ENCODE measurements at regions not wholly inside any gene's neighbourhood (a gene's known extent, or its start where the extent isn't known, plus 50 kb on each side); places are given as distances from the start of the nearest gene placed in this dataset.

- DNase-seq (ENCODE audit: extremely low spot score): no peak
- POLR2A ChIA-PET: no interaction called here
- TF ChIP-seq, protein P1, sequence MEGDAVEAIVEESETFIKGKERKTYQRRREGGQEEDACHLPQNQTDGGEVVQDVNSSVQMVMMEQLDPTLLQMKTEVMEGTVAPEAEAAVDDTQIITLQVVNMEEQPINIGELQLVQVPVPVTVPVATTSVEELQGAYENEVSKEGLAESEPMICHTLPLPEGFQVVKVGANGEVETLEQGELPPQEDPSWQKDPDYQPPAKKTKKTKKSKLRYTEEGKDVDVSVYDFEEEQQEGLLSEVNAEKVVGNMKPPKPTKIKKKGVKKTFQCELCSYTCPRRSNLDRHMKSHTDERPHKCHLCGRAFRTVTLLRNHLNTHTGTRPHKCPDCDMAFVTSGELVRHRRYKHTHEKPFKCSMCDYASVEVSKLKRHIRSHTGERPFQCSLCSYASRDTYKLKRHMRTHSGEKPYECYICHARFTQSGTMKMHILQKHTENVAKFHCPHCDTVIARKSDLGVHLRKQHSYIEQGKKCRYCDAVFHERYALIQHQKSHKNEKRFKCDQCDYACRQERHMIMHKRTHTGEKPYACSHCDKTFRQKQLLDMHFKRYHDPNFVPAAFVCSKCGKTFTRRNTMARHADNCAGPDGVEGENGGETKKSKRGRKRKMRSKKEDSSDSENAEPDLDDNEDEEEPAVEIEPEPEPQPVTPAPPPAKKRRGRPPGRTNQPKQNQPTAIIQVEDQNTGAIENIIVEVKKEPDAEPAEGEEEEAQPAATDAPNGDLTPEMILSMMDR (IDR thresholded peaks at IDR 0.05; ENCODE audit: control extremely low read depth, extremely low read depth, low read depth, missing control alignments): no peak
- CTCF ChIA-PET: no interaction called here
Observed at GRCh38 chr14:65926504-65926903, 514.0 kb downstream of the FUT8 start.

GRCh38 chr14:65926935-65927700, 514.6 kb downstream of the FUT8 start:
- ChIA-PET POLR2A (no interaction called here), CTCF (interaction anchor here (1.4 kb wide), 1 partner anchor 81 kb away, joined by 3 read pairs; no protein-coding TSS in a partner anchor)
- TF ChIP-seq, protein P1 (IDR thresholded peaks at IDR 0.05; ENCODE audit: control extremely low read depth, extremely low read depth, low read depth, missing control alignments): no peak
- no peak for DNase-seq (ENCODE audit: extremely low spot score)

DNA sequence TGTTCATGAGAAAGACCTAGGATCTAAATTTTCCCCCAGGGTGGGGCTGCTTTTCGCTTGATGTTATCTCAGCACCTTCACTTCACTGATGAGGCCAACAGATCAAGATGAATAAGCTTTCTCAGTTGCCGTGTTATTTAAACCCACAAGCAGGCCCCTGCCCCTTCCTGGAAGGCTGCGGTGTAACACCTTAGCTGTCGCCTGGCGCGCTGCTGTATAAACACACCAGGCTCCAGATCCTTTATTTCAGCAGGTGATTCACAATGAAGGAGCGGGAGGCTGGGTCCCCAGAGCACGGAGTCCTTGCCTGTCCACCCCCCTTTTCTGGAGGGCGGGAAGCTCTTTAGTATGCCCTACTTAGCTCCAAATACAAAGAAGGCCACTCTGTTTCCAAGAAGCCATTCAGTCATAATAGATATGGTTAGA, 515.4 kb downstream of the FUT8 start:
- CTCF ChIA-PET: interaction anchor here (1.4 kb wide), 1 partner anchor 82 kb away, joined by 3 read pairs; no protein-coding TSS in a partner anchor
- TF ChIP-seq, protein P1 (IDR thresholded peaks at IDR 0.05; ENCODE audit: control extremely low read depth, extremely low read depth, low read depth, missing control alignments): no peak

GRCh38 chr14:65928995-65929394, 516.5 kb downstream of the FUT8 start:
- ChIA-PET POLR2A (no interaction called here), CTCF (no interaction called here)
- no peak for DNase-seq (ENCODE audit: extremely low spot score)
- TF ChIP-seq, protein P1 (IDR thresholded peaks at IDR 0.05; ENCODE audit: control extremely low read depth, extremely low read depth, low read depth, missing control alignments): no peak

More for the DNA sequence above, 515.4 kb downstream of the FUT8 start:
- POLR2A ChIA-PET: no interaction called here
- DNase-seq (ENCODE audit: extremely low spot score): no peak

DNA sequence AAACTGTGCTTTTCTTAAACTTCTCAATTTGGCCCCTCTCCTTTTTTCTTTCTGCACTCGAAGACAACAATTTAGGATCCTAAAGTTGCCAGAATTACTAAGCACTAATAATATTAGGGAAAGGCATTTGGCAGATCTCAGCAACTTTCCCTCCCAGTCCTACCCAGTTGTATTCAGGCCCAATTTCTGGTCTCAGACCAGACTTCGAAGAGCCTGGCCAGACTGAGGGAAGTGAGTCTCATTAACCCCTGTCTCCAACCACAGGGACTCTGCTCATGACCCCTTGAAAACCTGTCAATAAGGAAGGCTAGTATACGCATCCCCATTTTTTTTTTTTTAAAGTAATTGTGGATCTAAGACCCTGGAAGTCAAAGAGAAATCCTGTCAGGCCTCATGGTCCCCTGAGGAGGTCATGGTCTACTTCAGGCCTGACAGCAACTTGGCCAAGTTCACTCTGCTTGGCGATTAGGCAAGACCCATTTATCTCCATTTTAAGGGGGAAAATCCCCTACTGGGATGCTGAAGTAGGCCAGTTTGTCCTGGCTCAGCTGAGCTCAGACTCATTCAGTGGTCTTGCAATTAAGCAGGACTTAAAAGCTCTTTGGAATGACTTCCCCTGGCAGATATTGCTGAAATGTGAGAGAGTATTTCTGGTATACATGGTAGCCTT, 521.0 kb downstream of the FUT8 start:
- TF ChIP-seq, protein P1 (IDR thresholded peaks at IDR 0.05; ENCODE audit: control extremely low read depth, extremely low read depth, low read depth, missing control alignments): no peak
- no peak for DNase-seq (ENCODE audit: extremely low spot score)
- ChIA-PET POLR2A (no interaction called here), CTCF (no interaction called here)

- CTCF ChIA-PET: no interaction called here
- TF ChIP-seq, protein P1 (IDR thresholded peaks at IDR 0.05; ENCODE audit: control extremely low read depth, extremely low read depth, low read depth, missing control alignments): no peak
- POLR2A ChIA-PET: no interaction called here
Observed at GRCh38 chr14:65934070-65934435, 521.5 kb downstream of the FUT8 start.

More at GRCh38 chr14:65934070-65934435, 521.5 kb downstream of the FUT8 start:
- DNase-seq (ENCODE audit: extremely low spot score): no peak
